WERI-Rb-1 (cell line): ENCODE measurements at regions not wholly inside any gene's neighbourhood (a gene's known extent, or its start where the extent isn't known, plus 50 kb on each side); places are given as distances from the start of the nearest gene placed in this dataset.
"Not testable (repeated sequence)": the region's sequence is repeated elsewhere in the genome, so short reads cannot be mapped to it uniquely, and the experiment has no call there.

Experiments
- DNase-seq: peaks from one replicate; pipeline ENCODE4 v3.0.0-alpha.2; 2020
- H3K27ac ChIP-seq: fragments of 250-450 bp; sonication (Bioruptor Pico); 2 replicates; pipeline ENCODE4 v1.5.1; 2020; ENCODE audit warnings: mild to moderate bottlenecking, moderate library complexity
- H3K27me3 ChIP-seq: fragments of 250-450 bp; sonication (Bioruptor Pico); 2 replicates; pipeline ENCODE4 v1.5.1; 2021; ENCODE audit warnings: mild to moderate bottlenecking, low read depth, moderate library complexity; ENCODE audit not compliant: insufficient read depth, severe bottlenecking
- H3K36me3 ChIP-seq: fragments of 250-450 bp; sonication (Bioruptor Pico); 2 replicates; pipeline ENCODE4 v1.5.1; 2020; ENCODE audit warnings: mild to moderate bottlenecking, moderate library complexity
- H3K4me3 ChIP-seq: 2 replicates; pipeline ENCODE4 v1.5.1; 2011; ENCODE audit warnings: low read depth, mild to moderate bottlenecking, control low read depth, low read length
- H3K9me3 ChIP-seq: fragments of 250-450 bp; sonication (Bioruptor Pico); 2 replicates; pipeline ENCODE4 v1.5.1; 2021; ENCODE audit warnings: mild to moderate bottlenecking, moderate library complexity; ENCODE audit not compliant: severe bottlenecking
- CTCF ChIP-seq: IDR thresholded peaks from 2 replicates; pipeline ENCODE4 v1.5.1; 2011; ENCODE audit warnings: low read depth, mild to moderate bottlenecking, control low read depth, inconsistent platforms, low read length

- Histone ChIP-seq H3K4me3 (no peak overlapping the region), H3K27ac (no peak overlapping the region), H3K27me3 (no peaks in the 10 kb centered on the region), H3K9me3 (peaks cover 5% of the 10 kb centered on the region), H3K36me3 (no peaks in the 10 kb centered on the region)
- no peak for DNase-seq
- TF ChIP-seq CTCF = no peak
These were observed 172.7 kb upstream of the C14orf180 start for GRCh38 chr14:104406831-104407230.

GRCh38 chr14:104416383-104416782, 163.2 kb upstream of the C14orf180 start:
- Histone ChIP-seq H3K9me3 (no peaks in the 10 kb centered on the region), H3K27ac (no peak overlapping the region), H3K4me3 (no peak overlapping the region), H3K27me3 (no peaks in the 10 kb centered on the region), H3K36me3 (no peaks in the 10 kb centered on the region)
- no peak for TF ChIP-seq CTCF
- no peak for DNase-seq

GRCh38 chr14:104419865-104420505, 159.6 kb upstream of the C14orf180 start:
- Histone ChIP-seq H3K9me3 (no peaks in the 10 kb centered on the region), H3K27me3 (no peaks in the 10 kb centered on the region), H3K36me3 (no peaks in the 10 kb centered on the region), H3K27ac (no peak overlapping the region), H3K4me3 (no peak overlapping the region)
- DNase-seq = no peak
- TF ChIP-seq CTCF = no peak

- not testable (repeated sequence) for H3K9me3 ChIP-seq, DNase-seq, H3K27me3 ChIP-seq, H3K36me3 ChIP-seq, H3K27ac ChIP-seq, H3K4me3 ChIP-seq
These were observed 159.0 kb upstream of the C14orf180 start for GRCh38 chr14:104420523-104420922.

- no peak for DNase-seq
- no peak overlapping the region for H3K27ac ChIP-seq
- H3K9me3 ChIP-seq = no peaks in the 10 kb centered on the region
- H3K4me3 ChIP-seq = no peak overlapping the region
- TF ChIP-seq CTCF = no peak
- H3K27me3 ChIP-seq = no peaks in the 10 kb centered on the region
- H3K36me3 ChIP-seq = no peaks in the 10 kb centered on the region
These were observed 158.6 kb upstream of the C14orf180 start for GRCh38 chr14:104420990-104421389.

GRCh38 chr14:104421401-104421821, 158.2 kb upstream of the C14orf180 start:
- no peak for DNase-seq
- TF ChIP-seq CTCF = no peak
- Histone ChIP-seq H3K36me3 (no peaks in the 10 kb centered on the region), H3K4me3 (no peak overlapping the region), H3K27me3 (no peaks in the 10 kb centered on the region), H3K9me3 (no peaks in the 10 kb centered on the region), H3K27ac (no peak overlapping the region)
